HG02970 (cell line): ENCODE measurements at regions not wholly inside any gene's neighbourhood (a gene's known extent, or its start where the extent isn't known, plus 50 kb on each side); places are given as distances from the start of the nearest gene placed in this dataset.

Experiments used
- ATAC-seq: cut with Tn5 transposase; IDR thresholded peaks from one replicate; pipeline ENCODE4 v1.9.1; 2021; ENCODE audit warnings: mild to moderate bottlenecking, moderate library complexity, moderate number of reproducible peaks; ENCODE audit not compliant: unreplicated experiment, low FRiP score

DNA sequence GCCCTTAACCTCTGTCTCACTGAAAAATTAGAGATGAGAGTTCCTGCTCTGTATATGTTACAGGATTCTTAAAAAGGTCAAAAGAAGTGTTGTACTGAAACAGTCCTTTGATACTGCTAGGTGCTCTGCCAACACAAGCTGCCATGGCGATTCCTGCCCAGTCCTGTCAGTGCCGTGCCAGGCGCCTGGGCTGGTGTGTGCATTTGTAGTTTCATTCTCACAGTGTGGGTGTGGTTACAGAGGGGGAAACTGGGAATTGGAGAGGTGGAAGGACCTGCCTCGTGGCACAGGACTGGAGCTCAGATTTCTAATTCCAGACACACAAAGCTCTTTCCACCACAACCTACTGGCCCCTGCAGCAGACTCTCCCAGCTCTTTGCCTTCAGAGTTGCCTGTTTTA, 122.3 kb upstream of the RAB6C start:
- ATAC-seq: no peak

DNA sequence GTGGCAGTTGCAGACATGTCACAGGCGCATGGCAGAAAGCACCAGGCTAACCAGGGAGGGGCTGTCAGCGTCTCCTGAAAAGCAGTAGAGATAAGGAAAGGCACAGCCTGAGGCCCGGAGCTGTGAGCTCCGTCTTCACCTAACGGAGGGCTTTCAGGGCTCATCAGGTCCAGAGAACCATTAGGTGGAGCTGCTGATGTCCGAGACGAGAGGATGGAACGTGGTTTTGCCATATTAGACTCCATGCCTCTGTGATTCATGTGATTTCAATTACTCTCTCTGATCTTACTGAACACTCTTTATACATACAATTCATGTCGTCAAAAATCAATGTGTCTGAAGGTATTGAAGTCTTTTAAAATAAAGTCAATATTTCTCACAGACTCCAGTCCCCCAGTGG, 120.3 kb upstream of the RAB6C start:
- no peak for ATAC-seq

DNA sequence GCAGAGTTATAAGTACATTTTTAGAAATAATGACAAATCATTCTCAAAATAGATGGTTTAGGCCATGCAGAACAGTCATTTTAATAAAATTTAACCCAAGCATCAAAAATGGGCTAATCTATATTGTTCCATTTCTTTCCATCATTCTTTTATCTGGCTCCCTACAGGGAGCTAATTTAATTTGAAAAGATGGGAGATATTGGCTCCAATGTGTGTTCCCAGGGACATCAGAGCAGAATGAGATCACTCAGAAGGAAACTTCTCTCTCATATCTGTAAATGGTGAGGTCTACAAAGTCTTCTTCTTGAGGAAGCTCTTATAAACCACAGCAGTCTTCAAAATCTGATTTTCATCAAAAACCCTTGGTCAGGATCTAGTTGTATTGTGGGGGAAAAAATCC, 119.4 kb upstream of the RAB6C start:
- ATAC-seq: no peak

DNA sequence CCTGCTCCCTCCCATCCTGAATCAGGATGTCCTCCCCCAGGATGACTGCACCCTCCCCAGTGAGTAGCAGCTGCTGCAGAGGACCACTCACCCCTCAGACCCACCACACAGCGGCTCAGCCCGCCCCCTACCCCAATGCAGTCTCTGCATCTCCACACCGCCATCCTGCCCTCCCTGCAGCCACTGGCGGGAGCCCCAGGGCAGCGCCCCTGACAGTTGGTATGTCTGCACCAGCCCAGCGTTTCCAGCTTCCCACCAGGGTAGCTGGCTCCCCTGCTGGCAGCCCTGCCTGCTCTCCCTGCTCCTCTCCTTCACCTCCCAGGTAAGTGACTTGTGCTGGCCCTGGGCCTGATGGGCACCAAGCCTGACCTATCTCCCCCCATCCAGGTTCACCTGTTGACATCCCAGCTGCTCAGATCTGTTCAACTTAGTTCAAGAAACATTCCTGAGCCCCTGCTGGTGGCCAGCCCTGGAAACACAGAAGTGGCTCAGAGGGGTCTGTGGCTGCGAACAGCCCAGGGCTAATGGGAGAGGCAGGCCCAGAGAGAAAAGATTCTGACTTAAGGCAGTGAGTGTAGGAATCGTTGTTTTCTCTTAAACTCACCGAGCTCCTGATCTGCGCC, 117.7 kb upstream of the RAB6C start:
- ATAC-seq: no peak

DNA sequence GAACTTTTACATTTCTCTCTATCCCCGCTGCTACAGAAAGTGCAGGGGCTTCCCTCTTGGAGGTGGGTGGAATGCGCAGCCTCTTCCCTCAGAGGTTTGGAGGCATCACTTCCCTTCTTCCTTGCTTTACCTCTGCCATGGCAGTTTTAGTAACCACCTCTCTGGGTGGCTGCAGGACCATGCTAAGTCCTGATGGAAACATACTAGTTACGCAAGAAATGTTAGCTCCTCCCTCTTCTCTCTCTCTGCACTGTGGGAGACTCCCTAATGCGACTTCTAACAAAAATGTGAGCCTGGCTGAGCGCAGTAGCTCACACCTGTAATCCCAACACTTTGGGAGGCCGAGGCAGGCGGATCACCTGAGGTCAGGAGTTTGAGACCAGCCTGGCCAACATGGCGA, 116.8 kb upstream of the RAB6C start:
- ATAC-seq: no peak

DNA sequence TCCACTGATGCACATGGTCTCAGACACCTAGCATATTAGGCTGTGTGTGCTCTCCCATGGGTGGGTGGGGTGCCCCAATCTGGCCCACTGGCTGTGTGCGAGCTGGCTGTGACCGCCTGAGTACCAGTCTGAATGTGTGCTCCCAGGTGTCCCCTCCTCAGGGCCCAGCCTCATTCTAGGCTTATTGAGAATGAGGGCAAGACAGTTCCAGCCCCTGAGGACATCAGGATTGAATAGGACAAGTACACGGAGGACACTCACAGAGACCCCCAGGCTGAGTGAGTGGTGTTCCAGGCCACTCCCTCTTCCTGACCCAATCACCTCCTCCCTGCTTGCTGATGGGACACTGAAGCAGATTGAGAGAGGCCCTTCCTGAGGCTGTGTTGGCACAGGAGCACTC, 116.1 kb upstream of the RAB6C start:
- no peak for ATAC-seq

DNA sequence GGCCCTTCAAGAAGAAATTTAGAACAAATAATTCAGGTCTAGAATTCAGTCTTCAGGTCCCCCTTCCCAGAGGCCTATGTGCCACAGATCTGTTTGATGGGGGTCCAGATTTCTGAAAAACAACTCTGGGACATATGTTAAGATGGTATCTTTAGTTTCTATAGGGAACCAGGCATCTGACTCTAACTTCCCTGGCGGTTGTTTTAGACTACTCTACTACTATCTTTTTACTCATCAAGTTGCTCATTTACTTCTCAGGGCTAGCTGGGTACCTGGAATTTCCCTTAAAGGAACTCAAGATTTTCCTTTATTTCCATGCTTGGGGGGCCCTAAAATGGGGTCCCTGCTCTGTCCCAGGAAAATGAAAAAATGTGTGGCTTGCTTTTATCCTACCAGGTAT, 114.7 kb upstream of the RAB6C start:
- no peak for ATAC-seq

DNA sequence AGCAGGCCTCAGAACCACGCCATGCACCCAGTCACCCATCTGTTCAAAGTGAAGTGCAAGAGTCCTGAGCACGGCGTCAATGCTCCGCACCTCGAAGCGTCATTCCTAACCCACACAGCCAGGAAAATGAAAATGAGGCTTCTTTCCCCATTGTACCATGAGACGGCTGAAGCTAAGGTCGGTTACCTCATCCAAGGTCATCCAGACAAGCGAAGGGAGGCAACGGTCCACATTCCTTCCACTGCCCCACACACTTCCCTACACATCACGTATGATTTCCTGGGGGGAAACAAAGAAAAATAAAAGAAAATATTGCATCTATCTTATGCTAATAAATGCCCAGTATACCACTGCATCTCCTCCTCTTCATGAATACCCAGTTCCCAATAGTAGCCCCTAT, 113.5 kb upstream of the RAB6C start:
- ATAC-seq: no peak

DNA sequence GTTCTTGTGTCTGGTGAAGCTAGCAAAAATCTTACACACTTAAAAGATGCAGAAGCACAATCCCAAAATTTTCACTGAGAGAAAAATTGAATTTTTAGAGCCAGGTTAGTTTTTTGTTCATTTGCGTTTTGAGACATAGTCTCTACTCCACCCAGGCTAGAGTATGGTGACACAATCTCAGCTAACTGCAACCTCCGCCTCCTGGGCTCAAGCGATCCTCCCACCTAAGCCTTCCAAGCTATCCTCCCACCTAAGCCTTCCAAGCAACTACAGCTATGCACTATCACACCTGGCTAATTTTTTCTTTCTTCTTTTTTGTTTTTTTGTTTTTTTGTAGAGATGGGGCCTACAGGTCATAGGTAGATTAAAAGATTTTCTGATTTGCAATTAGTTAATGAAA, 113.1 kb upstream of the RAB6C start:
- ATAC-seq: no peak

DNA sequence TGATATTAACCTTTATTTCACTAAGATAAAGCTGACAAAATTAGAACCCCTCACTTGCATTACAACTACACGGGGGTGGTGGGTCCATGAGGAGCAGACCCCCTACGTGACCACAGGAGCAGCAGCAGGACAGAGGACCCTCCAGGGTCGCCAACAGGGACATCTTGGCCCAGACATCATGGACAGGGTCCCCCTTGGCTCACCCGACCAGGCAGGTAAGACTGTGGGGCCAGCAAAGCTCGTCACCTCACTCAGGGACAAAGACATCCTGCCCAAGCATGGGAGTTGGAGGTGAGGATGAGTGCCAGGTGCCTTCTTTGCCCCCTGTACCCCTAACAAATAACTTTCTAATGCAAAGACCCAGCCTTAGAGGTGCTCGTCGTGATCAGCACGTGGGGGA, 111.3 kb upstream of the RAB6C start:
- ATAC-seq: no peak

DNA sequence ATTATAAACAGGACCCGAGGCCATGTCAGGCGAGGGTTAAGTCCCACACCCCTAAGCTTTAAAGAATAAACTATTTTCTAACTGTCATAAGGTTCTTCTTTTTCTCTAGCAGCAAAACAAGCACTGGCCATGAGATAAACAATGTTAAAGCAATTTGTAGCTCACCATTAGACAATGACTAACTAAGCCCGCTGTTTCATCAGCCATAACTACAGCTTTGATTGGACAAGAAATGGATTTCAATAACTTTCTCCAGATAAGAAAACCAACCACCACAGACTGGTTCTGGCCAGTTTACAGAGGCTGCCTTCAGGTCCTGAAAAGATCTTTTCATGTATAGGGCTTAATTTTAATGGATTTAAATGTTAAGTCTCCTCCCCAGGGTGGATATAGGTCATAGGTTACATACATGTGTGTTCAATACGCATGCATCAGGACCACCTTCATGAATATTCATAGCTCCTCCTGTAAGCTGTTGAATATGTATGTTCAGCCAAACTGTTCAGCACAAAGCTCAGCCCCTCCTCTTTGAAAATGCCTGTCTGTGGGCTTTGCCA, 108.7 kb upstream of the RAB6C start:
- ATAC-seq: no peak

DNA sequence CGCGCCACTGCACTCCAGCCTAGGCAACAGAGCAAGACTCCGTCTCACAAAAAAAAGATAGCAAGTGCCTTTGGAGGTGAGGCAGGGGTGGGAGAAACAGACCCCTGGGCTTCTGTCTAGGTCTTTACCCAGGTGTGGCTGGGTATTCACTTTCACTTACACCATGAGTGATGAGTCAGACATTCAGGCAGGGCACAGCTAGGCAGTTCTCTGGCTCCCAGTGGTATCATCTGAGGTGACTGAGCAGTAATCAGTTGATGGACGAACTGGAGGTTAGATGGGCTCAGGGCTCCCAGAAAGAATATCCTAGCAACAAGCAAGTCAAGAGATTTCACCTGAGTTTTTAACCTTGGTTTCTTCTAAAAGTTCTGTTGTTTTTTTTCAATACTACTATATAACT, 107.0 kb upstream of the RAB6C start:
- ATAC-seq: no peak

DNA sequence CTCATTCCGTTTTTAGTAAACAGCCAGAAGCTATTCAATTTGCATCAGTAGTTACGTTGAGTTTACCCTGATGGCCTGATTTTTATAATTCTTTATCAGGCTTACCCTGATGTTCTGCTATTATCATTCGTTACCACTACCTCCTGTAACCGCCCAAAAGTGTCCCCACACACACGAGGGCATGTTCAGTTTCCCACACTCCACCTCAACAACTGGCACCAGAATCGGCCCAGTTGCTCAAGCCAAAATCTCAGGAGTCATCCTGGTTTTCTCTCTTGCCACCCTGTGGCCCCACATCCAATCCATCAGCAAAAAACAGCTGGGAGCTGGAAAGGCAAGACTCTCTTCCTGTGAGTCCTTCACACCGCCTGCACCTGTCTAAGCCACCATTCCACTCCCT, 102.9 kb upstream of the RAB6C start:
- no peak for ATAC-seq

DNA sequence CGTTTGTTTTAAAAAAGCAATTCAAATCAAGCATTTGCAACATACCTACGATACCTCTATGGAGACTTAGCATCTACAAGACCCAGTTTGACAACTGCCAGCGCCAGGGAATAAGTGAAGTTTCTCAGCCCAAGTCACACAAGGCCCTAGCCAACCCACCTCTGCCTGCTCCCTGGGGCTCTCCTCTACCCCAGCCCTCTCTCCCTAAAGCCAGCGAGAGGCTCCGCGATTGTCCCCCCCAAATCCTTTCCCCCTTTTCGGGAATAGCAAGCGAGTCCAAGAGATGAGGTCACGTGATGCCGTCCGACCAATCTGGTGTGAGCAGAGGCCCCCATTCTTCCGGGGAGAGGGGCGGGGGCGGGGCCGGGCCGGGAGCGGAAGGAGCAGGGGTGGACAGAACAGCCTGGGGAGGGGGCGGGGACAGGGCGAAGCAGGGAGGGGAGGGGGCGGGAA, 102.2 kb upstream of the RAB6C start:
- ATAC-seq: peak; percentile 65

DNA sequence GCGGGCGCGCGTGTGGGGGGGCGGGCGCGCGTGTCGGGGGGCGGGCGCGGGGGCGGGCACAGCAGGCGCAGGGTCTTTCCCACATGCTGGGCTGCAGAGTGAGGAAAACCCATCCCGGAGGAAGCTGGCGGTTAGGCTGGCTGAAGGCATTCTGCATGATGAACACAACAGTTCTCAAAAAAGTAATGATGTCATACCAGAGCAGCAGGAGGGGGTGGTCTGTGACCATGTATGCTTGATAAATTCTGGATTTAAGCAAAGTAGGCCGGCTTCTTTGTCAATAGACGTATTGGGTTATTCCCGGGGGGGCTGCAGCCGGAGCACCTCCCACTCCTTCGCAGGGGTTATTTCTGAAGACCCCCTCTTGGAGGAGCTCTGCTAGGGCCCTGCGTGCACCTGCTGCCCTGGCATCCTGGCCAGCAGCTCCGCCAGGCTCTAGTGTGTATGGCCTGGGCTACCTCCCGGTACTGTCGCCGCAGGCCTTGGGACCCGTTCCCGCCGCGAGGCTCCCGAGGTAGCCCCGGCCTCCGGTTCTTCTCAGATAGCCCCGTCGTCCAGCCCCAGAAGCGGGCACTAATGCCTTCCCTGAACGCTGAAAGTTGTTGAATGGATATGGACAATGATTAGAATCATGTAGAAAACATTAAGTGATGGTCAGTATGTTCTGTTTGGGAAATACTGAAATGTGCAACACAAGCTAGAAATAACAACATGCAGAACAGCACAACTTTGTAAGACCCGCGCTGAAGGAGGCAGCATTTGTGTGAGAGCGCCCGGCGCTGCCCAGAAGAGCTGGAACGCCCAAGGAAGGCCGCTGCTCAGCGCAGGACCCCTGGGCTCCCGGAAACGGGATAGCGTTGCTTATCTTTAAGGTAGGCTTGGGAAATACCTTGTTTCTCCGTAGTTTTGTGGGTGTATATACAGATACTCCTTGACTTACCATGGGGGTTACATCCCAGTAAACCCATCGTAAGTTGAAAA, 101.4 kb upstream of the RAB6C start:
- ATAC-seq: peak; percentile 20

DNA sequence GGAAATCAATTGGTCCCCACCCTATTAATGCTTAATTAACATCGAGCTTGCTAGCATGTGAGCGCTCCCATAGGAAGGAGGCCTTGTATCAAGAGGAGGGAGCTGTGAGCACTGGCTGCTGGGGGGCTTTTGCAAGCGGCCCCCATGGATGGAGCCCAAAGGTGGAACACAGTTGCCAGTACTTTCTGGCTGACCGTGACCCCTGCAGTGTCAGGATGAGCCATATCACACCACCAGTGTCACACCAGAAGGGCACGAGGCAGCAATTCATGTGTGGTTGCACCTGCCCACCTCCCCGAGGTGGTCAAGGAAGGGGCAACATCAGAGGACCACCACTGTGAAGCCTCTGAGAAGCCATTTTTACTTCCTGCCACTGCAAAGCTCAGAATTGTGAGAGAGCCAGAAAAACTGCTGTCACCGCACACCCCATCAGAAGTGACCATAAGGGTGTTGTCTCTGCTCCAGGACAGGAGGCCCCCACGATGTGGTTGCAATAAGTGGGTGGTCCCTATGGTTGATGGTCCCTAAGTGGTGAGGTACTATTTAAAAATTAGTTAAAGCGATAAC, 99.8 kb upstream of the RAB6C start:
- no peak for ATAC-seq

DNA sequence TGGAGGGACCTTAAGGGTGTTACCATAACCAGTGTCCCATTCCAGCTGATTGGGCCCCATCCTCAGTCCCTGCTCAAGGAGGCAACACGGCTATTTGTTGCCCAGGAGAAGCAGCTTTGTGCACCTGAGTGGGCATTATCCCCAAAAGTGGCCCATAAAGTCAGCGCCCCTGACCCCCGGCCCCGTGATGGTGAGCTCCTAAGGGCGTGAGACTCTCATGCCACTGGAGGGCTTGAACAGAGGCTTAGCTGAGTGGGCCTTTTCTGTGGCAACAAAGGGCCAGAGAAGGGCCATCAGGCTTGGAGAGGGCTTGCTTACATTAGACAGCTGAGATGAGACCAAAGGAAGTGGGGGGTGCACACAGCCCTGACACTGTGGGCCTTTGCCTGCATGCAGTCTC, 99.2 kb upstream of the RAB6C start:
- ATAC-seq: no peak

DNA sequence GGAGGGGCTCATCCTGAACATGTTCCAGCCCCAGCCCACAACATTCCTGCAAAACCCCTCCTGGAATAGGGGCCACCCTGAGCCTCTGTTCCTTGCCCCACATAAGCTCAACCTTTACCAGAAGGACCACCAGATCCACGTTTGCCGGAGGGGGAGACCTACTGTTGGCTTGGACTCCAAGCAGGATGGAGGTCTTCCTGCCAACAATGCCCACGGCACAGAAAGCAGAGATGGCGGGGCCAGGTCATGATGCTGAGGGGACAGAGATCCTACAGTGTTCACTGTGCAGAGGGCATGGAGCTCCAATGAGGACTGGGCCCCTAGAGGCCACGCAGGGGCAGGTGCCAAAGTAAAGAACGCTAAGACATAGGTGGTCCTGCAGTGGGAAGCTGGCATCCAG, 98.5 kb upstream of the RAB6C start:
- no peak for ATAC-seq

DNA sequence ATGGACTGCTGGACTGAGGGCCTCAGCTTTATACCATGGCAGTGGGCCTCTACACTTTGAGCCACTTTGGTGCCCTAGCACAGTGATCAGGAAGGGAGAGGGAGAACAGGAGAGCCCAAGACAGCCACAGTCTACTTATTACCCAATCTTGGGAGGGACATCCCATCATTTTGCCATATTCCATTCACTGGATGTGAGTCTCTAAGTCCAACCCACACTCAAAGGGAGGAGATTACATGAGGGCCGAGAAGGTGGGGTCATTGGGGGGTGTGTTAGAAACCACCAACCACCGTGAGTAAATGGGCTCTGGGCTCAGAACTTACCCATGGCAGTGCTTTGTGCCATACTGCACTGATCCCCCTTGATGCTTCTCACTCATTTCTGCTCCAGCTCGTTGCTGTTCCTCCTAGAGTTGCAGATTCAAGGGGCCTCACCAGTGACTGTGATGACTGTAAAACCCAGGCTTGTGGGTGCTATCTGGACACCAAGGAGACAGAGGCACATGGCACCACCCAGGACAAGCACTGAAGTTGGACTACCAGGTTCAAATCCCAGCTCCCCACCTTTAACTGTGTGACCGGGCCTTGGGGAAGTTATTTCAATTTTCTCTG, 97.6 kb upstream of the RAB6C start:
- no peak for ATAC-seq

DNA sequence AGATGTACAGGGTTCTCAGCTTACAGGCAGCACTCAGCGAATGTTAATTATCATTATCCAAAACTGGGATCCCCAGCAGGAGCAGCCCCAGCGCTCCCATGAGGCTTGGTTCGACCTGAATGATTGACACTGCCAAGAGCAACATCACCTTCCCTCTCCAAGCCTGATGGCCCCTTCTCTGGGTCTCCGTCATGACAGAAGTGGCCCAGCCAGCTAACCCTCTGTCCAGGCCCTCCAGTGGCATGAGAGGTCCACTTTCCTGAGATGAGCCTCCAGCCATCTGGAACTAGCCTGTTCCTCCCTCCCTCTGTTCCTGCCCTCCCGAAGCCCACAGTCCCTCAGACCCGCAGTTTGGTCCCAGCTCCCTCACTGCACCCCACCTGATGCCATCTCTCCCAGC, 97.0 kb upstream of the RAB6C start:
- no peak for ATAC-seq

DNA sequence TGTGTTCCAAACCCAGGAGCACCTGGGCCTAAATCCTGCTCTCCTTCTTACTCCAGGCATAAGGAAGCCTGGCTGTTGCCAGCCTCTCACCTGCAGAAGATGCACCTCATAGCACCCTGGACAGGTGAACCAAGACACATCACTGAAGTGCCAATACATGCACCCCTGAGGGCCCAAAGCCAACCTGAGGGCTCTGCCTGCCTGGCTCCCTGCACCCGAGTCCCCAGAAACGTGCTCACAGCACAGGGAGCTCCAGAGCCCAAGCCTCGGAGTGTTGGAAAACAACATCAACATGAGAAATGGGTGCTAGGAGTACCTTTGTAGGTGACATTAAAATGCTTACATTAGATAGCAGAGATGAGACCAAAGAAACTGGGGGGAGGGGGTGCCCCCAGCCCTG, 96.3 kb upstream of the RAB6C start:
- no peak for ATAC-seq
